ENCODE measurements at regions not wholly inside any gene's neighbourhood (a gene's known extent, or its start where the extent isn't known, plus 50 kb on each side); places are given as distances from the start of the nearest gene placed in this dataset.
"Not testable (repeated sequence)": the region's sequence is repeated elsewhere in the genome, so short reads cannot be mapped to it uniquely, and the experiment has no call there.

DNA sequence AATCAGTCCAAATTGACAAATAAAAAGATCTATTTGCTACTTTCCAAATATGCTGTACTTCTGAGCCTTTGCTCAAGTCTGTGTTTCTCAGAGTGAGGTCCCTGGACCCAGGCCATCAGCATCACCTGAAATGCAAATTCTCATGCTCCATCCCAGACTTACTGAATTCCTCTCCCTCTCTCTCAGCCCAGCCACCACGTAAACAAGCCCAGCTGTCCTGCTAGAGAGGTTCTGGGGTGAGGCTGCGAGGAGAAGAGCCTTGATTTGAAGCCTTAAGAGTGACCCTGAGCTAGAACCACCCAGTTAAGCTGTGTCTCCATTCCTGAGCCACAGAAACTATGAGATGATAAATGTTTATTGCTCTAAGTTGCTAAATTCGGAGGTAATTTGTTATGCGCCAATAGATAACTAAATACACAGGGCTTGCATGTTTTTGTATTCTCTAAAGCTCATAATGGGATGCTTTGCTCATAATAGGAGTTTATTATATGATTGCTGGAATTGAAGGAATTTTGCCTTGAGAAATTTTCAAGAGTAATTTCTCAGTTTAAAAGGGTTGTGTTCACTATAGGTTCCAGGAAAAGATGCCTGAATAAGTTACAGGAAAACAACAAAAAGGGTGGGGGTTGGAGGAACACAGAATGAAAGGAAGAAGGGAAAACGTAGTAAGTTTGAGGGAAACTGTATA lies 98.9 kb upstream of the SPATA31D4 start:
- DNase-seq (ENCODE audit: low spot score): no peak
- no peak overlapping the region for H3K4ac ChIP-seq (ENCODE audit: low read length)
- H3K9ac ChIP-seq (ENCODE audit: low read depth, low read length, poor library complexity): no peak overlapping the region
- H2BK120ac ChIP-seq (ENCODE audit: low read depth, low read length): no peak overlapping the region
- H2AK5ac ChIP-seq (ENCODE audit: low read depth, low read length): no peak overlapping the region
- no peaks in the 10 kb centered on the region for H3K36me3 ChIP-seq (replicated peaks in 1 of 2; ENCODE audit: control insufficient read depth in 2 of 2, insufficient read depth in 2 of 2, low read length in 2 of 2)
- no CpG with 5 or more reads among the region's 5 CpGs for WGBS, 2 donors (ENCODE audit: extremely low coverage in 2 of 2, insufficient read length in 2 of 2, insufficient replicate concordance in 1 of 2)
- H3K27ac ChIP-seq (replicated peaks; ENCODE audit: low read length): no peak overlapping the region
- no peak overlapping the region for H3K4me3 ChIP-seq (ENCODE audit: low read length in 2 of 2)
- H3K27me3 ChIP-seq (ENCODE audit: control insufficient read depth in 3 of 3, insufficient read depth in 3 of 3, low read depth in 1 of 3, low read length in 3 of 3): no peaks in the 10 kb centered on the region
- peaks cover 2 to 9% of the 10 kb centered on the region in 2 donors for H3K4me1 ChIP-seq (ENCODE audit: control insufficient read depth in 2 of 2, insufficient read depth in 1 of 2, low read depth in 1 of 2, low read length in 2 of 2)
- no peak overlapping the region for H4K8ac ChIP-seq (ENCODE audit: low read depth, low read length)
- H2BK12ac ChIP-seq (ENCODE audit: low read length): no peak overlapping the region
- no peak overlapping the region for H2AFZ ChIP-seq (ENCODE audit: low read length)
- no peak overlapping the region for H2BK5ac ChIP-seq (ENCODE audit: low read length)
- no peaks in the 10 kb centered on the region for H3K9me3 ChIP-seq (replicated peaks in 1 of 2; ENCODE audit: control insufficient read depth in 2 of 2, insufficient read depth in 1 of 2, low read depth in 1 of 2, low read length in 2 of 2)
- no peak overlapping the region for H4K91ac ChIP-seq (ENCODE audit: low read depth, low read length, poor library complexity)
- no peak overlapping the region for H3K23ac ChIP-seq (ENCODE audit: low read depth, low read length, poor library complexity)
- H3K18ac ChIP-seq (ENCODE audit: low read length): no peak overlapping the region
- no peak overlapping the region for H3K4me2 ChIP-seq (ENCODE audit: insufficient read depth, low read length, poor library complexity, severe bottlenecking)
- no peak overlapping the region for H2BK15ac ChIP-seq (ENCODE audit: low read length)
- no peak overlapping the region for H3K14ac ChIP-seq (ENCODE audit: low read length)
- H3K79me1 ChIP-seq (ENCODE audit: low read depth, low read length): no peaks in the 10 kb centered on the region

- not testable (repeated sequence) for H3K4ac ChIP-seq (ENCODE audit: low read length); H3K9ac ChIP-seq (ENCODE audit: low read depth, low read length, poor library complexity)
Measured at GRCh38 chr9:81830431-81830830, 97.8 kb upstream of the SPATA31D4 start.

DNA sequence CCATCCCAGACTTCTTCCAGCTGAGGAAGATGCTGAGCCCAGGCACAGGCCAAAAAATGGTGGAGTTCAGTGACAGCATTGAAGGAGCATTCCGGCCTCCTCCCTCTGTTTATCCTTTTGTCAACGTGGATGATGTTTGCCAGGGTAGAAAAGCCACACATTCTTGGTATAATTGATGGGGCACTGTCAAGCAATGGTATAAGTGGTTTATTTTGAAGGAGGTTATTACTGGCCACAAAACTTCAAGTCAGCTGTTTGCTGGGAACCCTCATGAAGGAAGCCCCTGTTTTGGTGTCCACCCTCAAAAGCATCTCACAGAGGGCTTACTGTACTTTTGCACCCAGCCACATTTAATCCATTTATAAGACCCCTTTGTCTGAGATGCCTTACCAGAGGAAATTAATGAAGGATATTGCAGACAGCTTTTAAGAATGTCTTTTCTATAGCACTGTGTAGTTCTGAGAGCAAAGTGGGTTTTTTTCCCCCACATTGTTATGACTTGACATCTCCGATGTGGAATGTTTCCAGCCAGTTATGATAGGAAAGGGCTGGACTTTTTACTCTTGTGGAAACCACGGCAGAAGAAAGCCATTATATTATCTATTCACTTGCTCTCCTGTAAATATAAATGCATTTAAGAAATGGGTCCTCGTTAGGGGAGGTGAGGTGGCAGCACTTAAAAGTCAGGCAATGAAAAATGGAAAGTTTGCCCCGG lies 95.5 kb upstream of the SPATA31D4 start:
- H3K9me3 ChIP-seq (replicated peaks in 1 of 2; ENCODE audit: control insufficient read depth in 2 of 2, insufficient read depth in 1 of 2, low read depth in 1 of 2, low read length in 2 of 2): no peaks in the 10 kb centered on the region
- WGBS, 2 donors (ENCODE audit: extremely low coverage in 2 of 2, insufficient read length in 2 of 2, insufficient replicate concordance in 1 of 2): no CpG with 5 or more reads among the region's 6 CpGs
- no peak overlapping the region for H2BK5ac ChIP-seq (ENCODE audit: low read length)
- H3K27ac ChIP-seq (replicated peaks; ENCODE audit: low read length): no peak overlapping the region
- no peak overlapping the region for H3K4ac ChIP-seq (ENCODE audit: low read length)
- no peak overlapping the region for H3K9ac ChIP-seq (ENCODE audit: low read depth, low read length, poor library complexity)
- H3K23ac ChIP-seq (ENCODE audit: low read depth, low read length, poor library complexity): no peak overlapping the region
- H2BK12ac ChIP-seq (ENCODE audit: low read length): no peak overlapping the region
- H2AFZ ChIP-seq (ENCODE audit: low read length): no peak overlapping the region
- no peak overlapping the region for H3K14ac ChIP-seq (ENCODE audit: low read length)
- H4K8ac ChIP-seq (ENCODE audit: low read depth, low read length): no peak overlapping the region
- H3K27me3 ChIP-seq (ENCODE audit: control insufficient read depth in 3 of 3, insufficient read depth in 3 of 3, low read depth in 1 of 3, low read length in 3 of 3): no peaks in the 10 kb centered on the region
- no peak for DNase-seq (ENCODE audit: low spot score)
- H4K91ac ChIP-seq (ENCODE audit: low read depth, low read length, poor library complexity): no peak overlapping the region
- H2BK15ac ChIP-seq (ENCODE audit: low read length): no peak overlapping the region
- H3K79me1 ChIP-seq (ENCODE audit: low read depth, low read length): no peaks in the 10 kb centered on the region
- H3K36me3 ChIP-seq (replicated peaks in 1 of 2; ENCODE audit: control insufficient read depth in 2 of 2, insufficient read depth in 2 of 2, low read length in 2 of 2): no peaks in the 10 kb centered on the region
- no peak overlapping the region for H3K4me2 ChIP-seq (ENCODE audit: insufficient read depth, low read length, poor library complexity, severe bottlenecking)
- H2BK120ac ChIP-seq (ENCODE audit: low read depth, low read length): no peak overlapping the region
- H3K4me1 ChIP-seq (ENCODE audit: control insufficient read depth in 2 of 2, insufficient read depth in 1 of 2, low read depth in 1 of 2, low read length in 2 of 2): peaks cover 1 to 2% of the 10 kb centered on the region in 2 donors
- no peak overlapping the region for H3K18ac ChIP-seq (ENCODE audit: low read length)
- H3K4me3 ChIP-seq (ENCODE audit: low read length in 2 of 2): no peak overlapping the region
- no peak overlapping the region for H2AK5ac ChIP-seq (ENCODE audit: low read depth, low read length)

More at GRCh38 chr9:81830431-81830830, 97.8 kb upstream of the SPATA31D4 start:
- not testable (repeated sequence) for H3K23ac ChIP-seq (ENCODE audit: low read depth, low read length, poor library complexity); H4K91ac ChIP-seq (ENCODE audit: low read depth, low read length, poor library complexity); H3K14ac ChIP-seq (ENCODE audit: low read length); H3K18ac ChIP-seq (ENCODE audit: low read length); H4K8ac ChIP-seq (ENCODE audit: low read depth, low read length); H2BK15ac ChIP-seq (ENCODE audit: low read length); H2BK5ac ChIP-seq (ENCODE audit: low read length); H3K4me1 ChIP-seq (ENCODE audit: control insufficient read depth in 2 of 2, insufficient read depth in 1 of 2, low read depth in 1 of 2, low read length in 2 of 2); H3K27ac ChIP-seq (replicated peaks; ENCODE audit: low read length); H3K4me2 ChIP-seq (ENCODE audit: insufficient read depth, low read length, poor library complexity, severe bottlenecking); H3K4me3 ChIP-seq (ENCODE audit: low read length in 2 of 2); H2AFZ ChIP-seq (ENCODE audit: low read length); H3K36me3 ChIP-seq (replicated peaks in 1 of 2; ENCODE audit: control insufficient read depth in 2 of 2, insufficient read depth in 2 of 2, low read length in 2 of 2); H2BK12ac ChIP-seq (ENCODE audit: low read length); H2AK5ac ChIP-seq (ENCODE audit: low read depth, low read length); H3K79me1 ChIP-seq (ENCODE audit: low read depth, low read length); H2BK120ac ChIP-seq (ENCODE audit: low read depth, low read length); H3K9me3 ChIP-seq (replicated peaks in 1 of 2; ENCODE audit: control insufficient read depth in 2 of 2, insufficient read depth in 1 of 2, low read depth in 1 of 2, low read length in 2 of 2); DNase-seq (ENCODE audit: low spot score); H3K27me3 ChIP-seq (ENCODE audit: control insufficient read depth in 3 of 3, insufficient read depth in 3 of 3, low read depth in 1 of 3, low read length in 3 of 3)
- WGBS, 2 donors (ENCODE audit: extremely low coverage in 2 of 2, insufficient read length in 2 of 2, insufficient replicate concordance in 1 of 2): no CpG with 5 or more reads among the region's 8 CpGs

- no CpG with 5 or more reads among the region's 9 CpGs for WGBS, 2 donors (ENCODE audit: extremely low coverage in 2 of 2, insufficient read length in 2 of 2, insufficient replicate concordance in 1 of 2)
- no peaks in the 10 kb centered on the region for H3K9me3 ChIP-seq (replicated peaks in 1 of 2; ENCODE audit: control insufficient read depth in 2 of 2, insufficient read depth in 1 of 2, low read depth in 1 of 2, low read length in 2 of 2)
Measured at GRCh38 chr9:81833563-81834345, 94.5 kb upstream of the SPATA31D4 start.

More at GRCh38 chr9:81833563-81834345, 94.5 kb upstream of the SPATA31D4 start:
- no peak overlapping the region for H2BK5ac ChIP-seq (ENCODE audit: low read length)
- H3K4me3 ChIP-seq (ENCODE audit: low read length in 2 of 2): no peak overlapping the region
- H4K8ac ChIP-seq (ENCODE audit: low read depth, low read length): no peak overlapping the region
- H3K4me2 ChIP-seq (ENCODE audit: insufficient read depth, low read length, poor library complexity, severe bottlenecking): no peak overlapping the region
- no peak overlapping the region for H3K14ac ChIP-seq (ENCODE audit: low read length)
- no peak overlapping the region for H3K23ac ChIP-seq (ENCODE audit: low read depth, low read length, poor library complexity)
- no peak overlapping the region for H2AK5ac ChIP-seq (ENCODE audit: low read depth, low read length)
- H3K9ac ChIP-seq (ENCODE audit: low read depth, low read length, poor library complexity): no peak overlapping the region
- no peak overlapping the region for H4K91ac ChIP-seq (ENCODE audit: low read depth, low read length, poor library complexity)
- H2BK15ac ChIP-seq (ENCODE audit: low read length): no peak overlapping the region
- no peak overlapping the region for H2AFZ ChIP-seq (ENCODE audit: low read length)
- H3K18ac ChIP-seq (ENCODE audit: low read length): no peak overlapping the region
- no peak overlapping the region for H3K27ac ChIP-seq (replicated peaks; ENCODE audit: low read length)
- H2BK12ac ChIP-seq (ENCODE audit: low read length): no peak overlapping the region
- no peaks in the 10 kb centered on the region for H3K36me3 ChIP-seq (replicated peaks in 1 of 2; ENCODE audit: control insufficient read depth in 2 of 2, insufficient read depth in 2 of 2, low read length in 2 of 2)
- H2BK120ac ChIP-seq (ENCODE audit: low read depth, low read length): no peak overlapping the region
- no peaks in the 10 kb centered on the region for H3K79me1 ChIP-seq (ENCODE audit: low read depth, low read length)
- no peaks in the 10 kb centered on the region for H3K27me3 ChIP-seq (ENCODE audit: control insufficient read depth in 3 of 3, insufficient read depth in 3 of 3, low read depth in 1 of 3, low read length in 3 of 3)
- no peak overlapping the region for H3K4ac ChIP-seq (ENCODE audit: low read length)
- H3K4me1 ChIP-seq (ENCODE audit: control insufficient read depth in 2 of 2, insufficient read depth in 1 of 2, low read depth in 1 of 2, low read length in 2 of 2): peaks cover 1 to 2% of the 10 kb centered on the region in 2 donors
- no peak for DNase-seq (ENCODE audit: low spot score)
